Activated T-cell treated with anti-CD3 and anti-CD28 coated beads for 48 hours (primary cell): ENCODE measurements at regions not wholly inside any gene's neighbourhood (a gene's known extent, or its start where the extent isn't known, plus 50 kb on each side); places are given as distances from the start of the nearest gene placed in this dataset.

Experiments used
- DNase-seq: peaks from one replicate; pipeline ENCODE4 v3.0.0-alpha.2; 2020; ENCODE audit warnings: low read depth

GRCh38 chr6:137736048-137736818, 130.8 kb upstream of the TNFAIP3 start:
- no peak for DNase-seq

- no peak for DNase-seq
Observed at GRCh38 chr6:137736911-137737310, 130.1 kb upstream of the TNFAIP3 start.

GRCh38 chr6:137737836-137738596, 129.0 kb upstream of the TNFAIP3 start:
- DNase-seq = no peak

GRCh38 chr6:137738931-137739504, 128.0 kb upstream of the TNFAIP3 start:
- no peak for DNase-seq

- DNase-seq = no peak
Observed at GRCh38 chr6:137739544-137739943, 127.5 kb upstream of the TNFAIP3 start.

- DNase-seq = no peak
Observed at GRCh38 chr6:137740091-137740755, 126.8 kb upstream of the TNFAIP3 start.

- DNase-seq = no peak
Observed at GRCh38 chr6:137740967-137741761, 125.9 kb upstream of the TNFAIP3 start.

GRCh38 chr6:137743493-137743892, 123.6 kb upstream of the TNFAIP3 start:
- no peak for DNase-seq

GRCh38 chr6:137744877-137745276, 122.2 kb upstream of the TNFAIP3 start:
- DNase-seq = no peak

GRCh38 chr6:137745321-137745720, 121.7 kb upstream of the TNFAIP3 start:
- no peak for DNase-seq

- no peak for DNase-seq
Observed at GRCh38 chr6:137746264-137746663, 120.8 kb upstream of the TNFAIP3 start.

- no peak for DNase-seq
Observed at GRCh38 chr6:137749696-137750211, 117.3 kb upstream of the TNFAIP3 start.

GRCh38 chr6:137750297-137750696, 116.8 kb upstream of the TNFAIP3 start:
- DNase-seq = no peak

- no peak for DNase-seq
Observed at GRCh38 chr6:137751768-137752560, 115.1 kb upstream of the TNFAIP3 start.

- no peak for DNase-seq
Observed at GRCh38 chr6:137754366-137754765, 112.7 kb upstream of the TNFAIP3 start.

GRCh38 chr6:137754866-137755265, 112.2 kb upstream of the TNFAIP3 start:
- DNase-seq = no peak

GRCh38 chr6:137755284-137755683, 111.8 kb upstream of the TNFAIP3 start:
- no peak for DNase-seq

- DNase-seq = no peak
Observed at GRCh38 chr6:137756788-137757187, 110.3 kb upstream of the TNFAIP3 start.

- DNase-seq = no peak
Observed at GRCh38 chr6:137758661-137759060, 108.4 kb upstream of the TNFAIP3 start.

GRCh38 chr6:137759624-137760023, 107.4 kb upstream of the TNFAIP3 start:
- DNase-seq = no peak

GRCh38 chr6:137761072-137761471, 106.0 kb upstream of the TNFAIP3 start:
- no peak for DNase-seq
